ENCODE measurements at regions not wholly inside any gene's neighbourhood (a gene's known extent, or its start where the extent isn't known, plus 50 kb on each side); places are given as distances from the start of the nearest gene placed in this dataset.

DNA sequence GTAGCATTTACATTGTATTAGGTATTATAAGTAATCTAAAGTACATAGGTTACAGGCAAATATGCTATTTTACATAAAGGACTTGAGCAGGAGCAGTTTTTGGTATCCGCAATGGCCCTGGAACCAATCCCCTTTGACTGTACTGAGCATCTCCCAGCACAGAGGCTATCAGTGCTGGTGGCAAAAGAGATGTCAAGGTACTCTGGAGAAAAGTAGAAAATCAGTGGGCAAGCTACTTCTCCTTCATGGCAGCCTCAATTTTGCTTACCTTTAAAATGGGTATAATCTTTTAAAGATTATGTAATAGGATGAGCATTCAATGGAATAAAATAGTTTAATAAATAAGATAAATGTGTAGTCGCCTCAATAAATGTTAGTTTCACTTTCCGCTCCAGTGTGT is 56.7 kb upstream of the LMCD1 start:
- Histone ChIP-seq H3K27me3 (no peaks in the 10 kb centered on the region), H3K4me1 (peaks cover 0 to 44% of the 10 kb centered on the region in 2 donors), H3K27ac (peak overlapping the region; percentile 68 to 73), H3K4me3 (no peak overlapping the region), H3K9me3 (no peaks in the 10 kb centered on the region), H3K36me3 (no peaks in the 10 kb centered on the region)
- DNase-seq (ENCODE audit: low spot score): no peak
- TF ChIP-seq, protein P1, sequence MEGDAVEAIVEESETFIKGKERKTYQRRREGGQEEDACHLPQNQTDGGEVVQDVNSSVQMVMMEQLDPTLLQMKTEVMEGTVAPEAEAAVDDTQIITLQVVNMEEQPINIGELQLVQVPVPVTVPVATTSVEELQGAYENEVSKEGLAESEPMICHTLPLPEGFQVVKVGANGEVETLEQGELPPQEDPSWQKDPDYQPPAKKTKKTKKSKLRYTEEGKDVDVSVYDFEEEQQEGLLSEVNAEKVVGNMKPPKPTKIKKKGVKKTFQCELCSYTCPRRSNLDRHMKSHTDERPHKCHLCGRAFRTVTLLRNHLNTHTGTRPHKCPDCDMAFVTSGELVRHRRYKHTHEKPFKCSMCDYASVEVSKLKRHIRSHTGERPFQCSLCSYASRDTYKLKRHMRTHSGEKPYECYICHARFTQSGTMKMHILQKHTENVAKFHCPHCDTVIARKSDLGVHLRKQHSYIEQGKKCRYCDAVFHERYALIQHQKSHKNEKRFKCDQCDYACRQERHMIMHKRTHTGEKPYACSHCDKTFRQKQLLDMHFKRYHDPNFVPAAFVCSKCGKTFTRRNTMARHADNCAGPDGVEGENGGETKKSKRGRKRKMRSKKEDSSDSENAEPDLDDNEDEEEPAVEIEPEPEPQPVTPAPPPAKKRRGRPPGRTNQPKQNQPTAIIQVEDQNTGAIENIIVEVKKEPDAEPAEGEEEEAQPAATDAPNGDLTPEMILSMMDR (IDR thresholded peaks at IDR 0.05): no peak

DNA sequence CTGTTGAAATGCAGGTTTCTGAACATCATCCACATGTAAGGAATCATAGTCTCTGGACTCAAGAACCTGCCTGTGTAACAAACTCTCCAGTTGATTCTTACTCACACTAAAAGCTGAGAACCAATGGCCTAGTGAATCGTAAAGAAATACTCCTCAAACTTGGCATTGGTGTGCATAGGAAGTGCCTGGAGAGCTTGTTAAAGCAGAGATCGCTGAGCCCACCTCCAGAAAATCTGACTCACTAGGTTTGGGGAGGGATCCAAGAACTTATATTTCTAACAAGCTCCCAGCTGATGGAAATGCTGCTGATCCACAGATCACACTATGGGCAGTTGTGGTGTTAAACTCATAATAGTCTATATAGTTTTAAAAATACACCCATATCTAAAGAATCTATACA is 55.8 kb upstream of the LMCD1 start:
- TF ChIP-seq, protein P1 (IDR thresholded peaks at IDR 0.05): no peak
- no peaks in the 10 kb centered on the region for H3K36me3 ChIP-seq
- H3K4me3 ChIP-seq: no peak overlapping the region
- H3K4me1 ChIP-seq: peaks cover 0 to 44% of the 10 kb centered on the region in 2 donors
- DNase-seq (ENCODE audit: low spot score): no peak
- H3K27ac ChIP-seq: no peak overlapping the region
- H3K9me3 ChIP-seq: no peaks in the 10 kb centered on the region
- H3K27me3 ChIP-seq: no peaks in the 10 kb centered on the region

DNA sequence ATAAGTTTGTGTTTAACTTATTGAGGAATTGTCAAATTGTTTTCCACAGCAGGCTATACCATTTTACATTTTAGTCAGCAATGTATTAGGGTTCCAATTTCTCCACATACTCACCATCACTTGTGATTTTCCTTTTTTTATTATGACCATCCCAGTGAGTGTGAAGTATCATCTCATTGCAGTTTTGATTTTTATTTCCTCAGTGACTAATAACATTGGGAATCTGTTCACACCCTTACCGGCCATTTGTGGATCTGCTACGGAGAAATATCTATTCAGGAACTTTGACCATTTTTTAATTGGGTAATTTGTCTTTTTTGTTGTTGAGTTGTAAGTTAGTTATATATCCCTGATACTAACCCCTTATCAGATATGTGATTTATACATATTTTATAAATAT is 54.8 kb upstream of the LMCD1 start:
- Histone ChIP-seq H3K36me3 (no peaks in the 10 kb centered on the region), H3K27me3 (no peaks in the 10 kb centered on the region), H3K9me3 (no peaks in the 10 kb centered on the region), H3K4me1 (peaks cover 0 to 48% of the 10 kb centered on the region in 2 donors), H3K27ac (no peak overlapping the region), H3K4me3 (no peak overlapping the region)
- TF ChIP-seq, protein P1 (IDR thresholded peaks at IDR 0.05): no peak
- no peak for DNase-seq (ENCODE audit: low spot score)

DNA sequence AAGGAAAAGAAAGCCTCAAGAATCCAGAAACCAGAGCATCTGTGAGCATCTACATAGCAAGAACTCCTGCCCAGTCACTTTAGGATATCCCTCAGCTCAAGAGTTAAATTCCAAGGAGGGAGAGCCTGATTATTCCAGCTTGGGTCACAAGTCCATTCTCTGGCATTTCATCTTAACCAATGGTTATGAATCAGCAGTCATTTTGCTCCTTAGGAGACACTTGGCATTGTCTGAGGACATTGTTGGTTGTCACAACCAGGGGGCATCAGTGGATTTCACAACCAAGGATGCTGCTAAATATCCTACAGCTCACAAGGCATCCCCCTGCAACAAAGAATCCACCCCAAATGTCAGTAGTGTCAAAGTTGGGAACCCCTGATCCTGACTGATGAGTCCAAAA is 51.0 kb upstream of the LMCD1 start:
- Histone ChIP-seq H3K27ac (no peak overlapping the region), H3K4me3 (no peak overlapping the region), H3K27me3 (no peaks in the 10 kb centered on the region), H3K9me3 (no peaks in the 10 kb centered on the region), H3K36me3 (no peaks in the 10 kb centered on the region), H3K4me1 (peaks cover 0 to 14% of the 10 kb centered on the region in 2 donors)
- TF ChIP-seq, protein P1 (IDR thresholded peaks at IDR 0.05): peak in 1 of 2 donors; percentile 19
- no peak for DNase-seq (ENCODE audit: low spot score)

DNA sequence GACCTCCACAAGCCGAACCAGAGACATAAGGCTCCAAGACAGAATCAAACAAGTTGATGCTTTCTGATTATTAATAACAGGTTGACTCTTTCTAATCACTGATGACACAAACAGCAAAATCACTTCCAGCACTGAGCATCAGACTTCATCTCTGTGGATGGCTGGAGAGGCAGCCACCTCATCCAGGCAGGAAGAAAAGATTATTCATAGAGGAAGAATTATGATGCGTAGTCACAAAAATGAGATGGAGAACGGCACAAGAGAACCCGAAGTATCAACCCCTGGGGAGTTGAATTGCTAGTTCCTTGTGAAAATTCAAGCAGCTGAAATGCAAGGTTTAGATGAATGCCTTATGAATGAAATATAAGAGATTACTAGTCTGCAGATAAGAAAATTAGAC is 49.9 kb upstream of the LMCD1 start:
- H3K27me3 ChIP-seq: no peaks in the 10 kb centered on the region
- DNase-seq (ENCODE audit: low spot score): no peak
- H3K36me3 ChIP-seq: no peaks in the 10 kb centered on the region
- no peak overlapping the region for H3K27ac ChIP-seq
- H3K9me3 ChIP-seq: no peaks in the 10 kb centered on the region
- H3K4me3 ChIP-seq: no peak overlapping the region
- H3K4me1 ChIP-seq: peaks cover 0 to 7% of the 10 kb centered on the region in 2 donors
- TF ChIP-seq, protein P1 (IDR thresholded peaks at IDR 0.05): no peak
